ENCODE measurements at regions not wholly inside any gene's neighbourhood (a gene's known extent, or its start where the extent isn't known, plus 50 kb on each side); places are given as distances from the start of the nearest gene placed in this dataset.
"Not testable (repeated sequence)": the region's sequence is repeated elsewhere in the genome, so short reads cannot be mapped to it uniquely, and the experiment has no call there.

DNA sequence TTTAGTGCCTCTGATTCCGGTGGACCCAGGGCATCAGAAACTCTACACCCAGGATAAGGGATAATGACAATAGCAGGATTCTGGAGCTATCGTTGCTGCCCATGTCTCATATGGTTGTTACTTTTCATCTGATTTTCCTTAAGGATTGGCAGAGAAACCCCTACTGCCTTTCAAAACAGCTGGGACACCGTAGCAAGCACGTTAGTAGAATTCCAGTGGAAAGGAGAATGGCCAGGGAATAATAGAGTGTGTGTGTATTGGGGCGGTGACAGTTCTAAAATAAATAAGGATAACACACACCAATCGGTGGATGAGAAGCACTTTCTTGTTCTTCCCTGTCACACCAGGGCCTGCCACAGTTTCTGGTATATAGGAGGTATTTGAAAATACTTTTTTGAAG lies 251.8 kb downstream of the HAPSTR1 start:
- DNase-seq (ENCODE audit: low spot score) = no peak

DNA sequence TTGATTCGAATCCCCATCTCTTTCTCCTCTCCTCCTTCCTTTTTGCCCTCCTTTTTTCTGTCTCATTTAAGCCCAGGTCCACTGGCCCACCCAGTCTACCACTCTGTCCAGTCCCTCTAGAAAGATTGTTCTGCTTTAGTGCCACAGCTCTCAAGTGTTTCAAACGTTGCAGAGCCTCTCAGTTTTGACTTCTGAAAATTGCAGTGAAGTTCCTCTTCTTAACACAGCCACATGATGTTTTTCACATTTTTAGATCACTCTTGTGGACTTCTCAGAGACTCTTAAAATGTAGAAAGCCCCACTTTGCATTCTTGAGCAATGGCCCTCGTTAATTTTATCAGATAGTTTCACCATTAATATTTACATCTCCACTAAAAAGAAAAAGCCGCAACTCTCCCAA lies 253.1 kb downstream of the HAPSTR1 start:
- DNase-seq (ENCODE audit: low spot score) = no peak

DNA sequence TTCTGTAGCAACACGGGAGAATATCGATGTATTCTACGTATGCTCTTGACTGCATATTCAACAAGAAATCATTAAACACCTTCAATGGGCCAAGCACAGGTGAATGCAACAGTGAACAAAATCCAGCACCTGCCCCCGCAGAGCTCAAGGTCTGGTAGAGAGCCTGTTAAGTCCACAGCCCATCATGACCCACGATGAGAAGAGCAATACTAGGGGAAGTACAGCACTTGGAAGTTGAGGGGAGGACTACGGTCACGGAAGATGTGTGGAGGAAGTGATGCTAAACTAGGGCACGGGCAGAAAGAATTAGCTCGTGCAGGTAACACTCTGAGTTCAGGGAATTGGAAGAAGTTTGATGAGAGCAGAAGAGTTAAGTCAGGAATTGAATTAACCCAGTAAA lies 253.6 kb downstream of the HAPSTR1 start:
- no peak for DNase-seq (ENCODE audit: low spot score)

DNA sequence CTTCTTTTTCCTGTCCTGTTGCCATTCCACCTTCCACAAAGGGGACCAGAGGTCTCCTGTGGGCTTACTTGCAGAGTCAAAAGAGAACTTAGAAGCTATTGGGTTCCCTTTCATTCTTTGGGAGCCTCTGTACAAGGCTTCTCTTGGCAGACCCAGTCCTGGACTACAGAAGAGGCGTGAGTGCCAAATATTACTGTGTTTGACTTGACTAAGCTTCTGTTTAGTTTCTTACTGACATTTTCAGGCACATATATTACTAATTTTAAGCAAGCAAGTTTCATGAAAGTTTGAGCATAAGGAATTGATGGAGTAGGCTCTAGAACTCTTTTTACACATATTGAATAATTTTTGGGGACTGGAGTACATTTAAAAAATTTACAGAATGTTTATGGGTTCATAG lies 254.4 kb downstream of the HAPSTR1 start:
- DNase-seq (ENCODE audit: low spot score) = no peak

DNA sequence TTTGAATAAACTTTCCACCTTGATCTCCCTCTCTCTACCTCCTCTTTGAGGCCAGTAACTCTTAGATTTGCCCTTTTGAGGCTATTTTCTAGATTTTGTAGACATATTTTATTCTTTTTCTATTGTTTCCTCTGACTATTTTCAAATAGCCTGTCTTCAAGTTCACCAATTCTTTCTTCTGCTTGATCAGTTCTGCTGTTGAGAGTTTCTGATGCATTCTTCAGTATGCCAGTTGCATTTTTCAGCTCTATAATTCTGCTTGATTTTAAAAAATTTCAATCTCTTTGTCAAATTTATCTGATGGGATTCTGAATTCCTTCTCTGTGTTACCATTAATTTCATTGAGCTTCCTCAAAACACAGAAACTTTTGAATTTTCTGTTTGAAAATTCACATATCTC lies 257.5 kb downstream of the HAPSTR1 start:
- DNase-seq (ENCODE audit: low spot score) = no peak

DNA sequence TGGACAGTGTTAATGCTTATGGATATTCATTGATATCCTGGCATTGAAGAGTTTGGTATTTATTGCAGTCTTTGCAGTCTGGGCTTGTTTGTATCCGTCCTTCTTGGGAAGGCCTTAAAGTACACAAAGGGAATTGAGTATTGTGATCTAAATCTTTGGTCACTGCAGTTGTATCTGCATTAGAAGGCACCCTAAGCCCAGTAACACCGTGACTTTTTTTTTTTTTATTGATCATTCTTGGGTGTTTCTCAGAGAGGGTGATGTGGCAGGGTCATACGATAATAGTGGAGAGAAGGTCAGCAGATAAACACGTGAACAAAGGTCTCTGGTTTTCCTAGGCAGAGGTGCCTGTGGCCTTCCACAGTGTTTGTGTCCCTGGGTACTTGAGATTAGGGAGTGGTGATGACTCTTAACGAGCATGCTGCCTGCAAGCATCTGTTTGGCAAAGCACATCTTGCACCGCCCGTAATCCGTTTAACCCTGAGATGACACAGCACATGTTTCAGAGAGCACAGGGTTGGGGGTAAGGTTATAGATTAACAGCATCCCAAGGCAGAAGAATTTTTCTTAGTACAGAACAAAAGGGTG lies 258.0 kb downstream of the HAPSTR1 start:
- not testable (repeated sequence) for DNase-seq (ENCODE audit: low spot score)

DNA sequence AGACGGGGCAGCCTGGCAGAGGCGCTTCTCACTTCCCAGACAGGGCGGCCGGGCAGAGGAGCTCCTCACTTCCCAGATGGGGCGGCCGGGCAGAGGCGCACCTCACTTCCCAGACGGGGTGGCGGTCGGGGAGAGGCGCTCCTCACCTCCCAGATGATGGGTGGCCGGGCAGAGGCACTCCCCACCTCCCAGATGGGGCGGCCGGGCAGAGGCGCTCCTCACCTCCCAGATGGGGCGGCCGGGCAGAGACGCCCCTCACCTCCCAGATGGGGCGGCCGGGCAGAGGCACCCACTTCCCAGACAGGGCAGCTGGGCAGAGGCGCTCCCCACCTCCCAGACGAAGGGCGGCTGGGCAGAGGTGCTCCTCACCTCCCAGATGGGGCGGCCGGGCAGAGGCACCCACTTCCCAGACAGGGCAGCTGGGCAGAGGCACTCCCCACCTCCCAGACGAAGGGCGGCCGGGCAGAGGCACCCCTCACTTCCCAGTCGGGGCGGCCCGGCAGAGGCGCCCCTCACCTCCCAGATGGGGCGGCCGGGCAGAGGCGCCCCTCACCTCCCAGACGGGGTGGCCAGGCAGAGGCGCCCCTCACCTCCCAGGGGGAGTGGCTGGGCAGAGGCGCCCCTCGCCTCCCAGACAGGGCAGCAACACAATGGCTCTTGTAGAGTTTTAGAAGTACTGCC lies 258.8 kb downstream of the HAPSTR1 start:
- DNase-seq (ENCODE audit: low spot score) = not testable (repeated sequence)

DNA sequence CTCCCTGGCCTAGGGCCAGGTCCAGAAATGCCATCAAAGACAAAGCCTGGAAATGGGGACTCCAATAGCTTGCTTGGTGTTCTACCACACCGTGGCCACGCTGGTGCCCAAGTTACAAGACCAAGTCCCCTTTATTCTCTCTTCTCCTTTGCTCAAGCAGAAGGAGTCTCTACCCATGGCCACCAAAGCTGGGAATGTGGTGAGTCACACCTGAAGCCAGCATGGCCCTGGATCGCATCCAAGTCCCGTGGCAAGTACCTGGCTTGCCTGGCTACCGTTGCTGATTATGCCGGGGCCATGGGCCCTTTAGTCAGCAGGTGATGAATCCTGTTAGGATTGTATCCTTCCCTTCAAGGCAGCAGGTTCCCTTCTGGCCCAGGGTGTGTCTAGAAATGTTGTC lies 260.0 kb downstream of the HAPSTR1 start:
- DNase-seq (ENCODE audit: low spot score) = no peak

DNA sequence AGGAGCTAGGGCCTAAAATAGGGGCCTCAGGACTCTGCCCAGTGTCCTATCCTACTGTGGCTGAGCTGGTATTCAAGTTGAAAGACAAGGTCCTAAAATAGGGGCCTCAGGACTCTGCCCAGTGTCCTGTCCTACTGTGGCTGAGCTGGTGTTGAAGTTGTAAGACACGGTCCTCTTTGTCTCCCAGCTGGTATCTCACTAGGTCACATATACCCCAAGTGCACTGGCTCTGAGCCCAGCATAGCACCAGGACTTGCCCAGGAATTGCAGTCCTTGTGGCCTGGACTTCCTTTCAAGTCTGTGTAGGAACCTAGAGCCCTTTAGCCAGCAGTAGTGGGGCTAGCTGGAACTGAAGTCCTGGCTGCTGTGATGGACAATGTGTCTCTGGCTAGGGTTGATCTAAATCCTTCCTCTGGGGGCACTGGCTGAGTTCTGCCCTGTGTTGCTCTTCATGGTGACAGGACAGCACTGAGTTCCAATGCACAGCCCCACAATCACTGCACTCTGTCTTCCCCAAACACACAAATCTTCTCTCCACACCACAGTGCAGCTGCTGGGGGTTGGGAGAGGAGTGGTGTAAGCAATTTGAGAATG lies 260.5 kb downstream of the HAPSTR1 start:
- DNase-seq (ENCODE audit: low spot score) = no peak

DNA sequence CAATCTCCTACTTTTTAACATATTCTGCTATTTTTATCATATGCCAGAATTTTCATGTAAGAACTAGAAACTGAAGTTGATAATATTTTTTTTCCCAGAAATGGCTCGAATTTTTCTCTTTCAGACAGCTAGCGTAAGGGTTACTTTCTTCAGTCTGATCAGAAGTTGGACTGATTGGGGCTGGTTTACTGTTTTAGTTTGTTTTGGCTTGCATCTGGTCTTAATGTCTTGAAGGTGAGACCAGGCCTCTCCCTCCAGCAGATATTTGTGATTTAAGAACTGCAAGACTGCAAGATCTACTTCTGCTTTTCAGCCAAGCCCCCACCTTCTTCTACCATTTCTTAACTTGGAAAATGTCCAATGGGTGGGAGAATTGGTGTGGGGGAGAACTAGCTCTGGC lies 266.4 kb downstream of the HAPSTR1 start:
- no peak for DNase-seq (ENCODE audit: low spot score)

DNA sequence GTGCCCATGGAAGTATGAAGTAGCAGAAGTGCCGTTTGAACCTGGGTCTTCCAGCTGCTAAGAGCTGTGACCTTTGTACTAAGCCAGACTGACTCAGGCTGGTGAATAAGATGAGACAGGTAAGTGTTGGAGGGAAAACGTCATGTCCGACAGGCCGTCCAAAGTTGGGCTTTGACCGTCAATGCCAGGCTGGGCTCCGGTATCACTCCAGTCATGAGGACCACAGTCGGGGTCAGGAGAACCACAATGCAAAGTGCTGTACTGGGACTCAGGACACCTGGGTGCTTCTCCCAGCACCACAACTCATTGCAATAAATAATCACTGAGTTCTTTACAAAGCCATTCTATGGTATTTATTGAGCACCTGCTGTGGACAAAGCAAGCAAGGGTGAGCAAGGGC lies 268.6 kb downstream of the HAPSTR1 start:
- DNase-seq (ENCODE audit: low spot score) = no peak

DNA sequence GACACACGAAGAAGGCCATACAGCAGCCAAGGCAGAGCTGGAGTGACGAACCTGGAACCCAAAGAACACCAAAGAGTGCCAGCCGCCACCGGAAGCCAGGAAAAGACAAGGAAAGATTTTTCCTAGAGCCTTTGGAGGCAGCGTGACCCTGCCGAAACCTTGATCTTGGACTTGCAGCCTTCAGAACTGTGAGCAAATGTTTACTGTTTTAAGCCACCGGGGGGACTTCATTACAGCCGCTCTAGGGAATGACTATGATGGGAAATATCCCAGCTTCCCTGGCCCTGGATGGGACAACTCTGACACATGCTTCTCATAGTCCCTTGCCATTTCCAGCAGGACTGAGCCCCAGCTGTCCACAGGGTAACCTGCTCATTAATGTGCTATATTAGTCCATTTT lies 270.6 kb downstream of the HAPSTR1 start:
- DNase-seq (ENCODE audit: low spot score) = no peak

DNA sequence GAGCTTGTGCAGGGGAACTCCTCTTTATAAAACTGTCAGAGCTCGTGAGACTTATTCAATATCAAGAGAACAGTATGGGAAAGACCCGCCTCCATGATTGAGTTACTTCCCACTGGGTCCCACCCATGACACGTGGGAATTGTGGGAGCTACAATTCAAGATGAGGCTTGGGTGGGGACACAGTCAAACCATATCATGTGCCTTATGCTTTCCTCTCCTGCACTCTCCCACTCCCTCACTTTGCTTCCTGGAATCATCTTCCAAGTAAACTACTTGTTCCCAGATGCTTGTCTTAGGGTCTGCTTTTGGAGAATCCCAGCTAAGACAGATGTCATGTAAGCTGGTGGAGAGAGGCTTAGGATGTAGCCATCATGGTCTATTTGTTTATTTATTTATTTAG lies 271.2 kb downstream of the HAPSTR1 start:
- DNase-seq (ENCODE audit: low spot score) = no peak

DNA sequence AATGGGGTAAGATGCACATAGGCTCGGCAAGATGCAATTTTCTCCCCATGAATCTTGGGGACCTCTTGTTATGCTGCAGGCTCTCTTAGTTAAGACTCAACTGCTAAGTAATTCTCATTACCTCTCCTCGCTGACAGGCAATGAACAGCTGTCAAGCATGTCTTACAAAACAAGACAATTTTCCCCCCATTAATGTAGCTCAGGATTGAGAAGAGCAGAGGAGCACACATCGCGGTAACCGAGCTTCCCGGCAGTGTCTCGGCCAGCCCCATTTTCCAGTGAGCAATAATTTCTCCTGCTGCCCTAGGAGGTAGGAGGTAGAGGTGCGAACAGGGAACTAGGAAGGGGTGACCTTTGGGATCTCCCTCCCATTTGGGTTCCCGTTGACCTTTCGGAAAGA lies 272.1 kb downstream of the HAPSTR1 start:
- DNase-seq (ENCODE audit: low spot score) = no peak

DNA sequence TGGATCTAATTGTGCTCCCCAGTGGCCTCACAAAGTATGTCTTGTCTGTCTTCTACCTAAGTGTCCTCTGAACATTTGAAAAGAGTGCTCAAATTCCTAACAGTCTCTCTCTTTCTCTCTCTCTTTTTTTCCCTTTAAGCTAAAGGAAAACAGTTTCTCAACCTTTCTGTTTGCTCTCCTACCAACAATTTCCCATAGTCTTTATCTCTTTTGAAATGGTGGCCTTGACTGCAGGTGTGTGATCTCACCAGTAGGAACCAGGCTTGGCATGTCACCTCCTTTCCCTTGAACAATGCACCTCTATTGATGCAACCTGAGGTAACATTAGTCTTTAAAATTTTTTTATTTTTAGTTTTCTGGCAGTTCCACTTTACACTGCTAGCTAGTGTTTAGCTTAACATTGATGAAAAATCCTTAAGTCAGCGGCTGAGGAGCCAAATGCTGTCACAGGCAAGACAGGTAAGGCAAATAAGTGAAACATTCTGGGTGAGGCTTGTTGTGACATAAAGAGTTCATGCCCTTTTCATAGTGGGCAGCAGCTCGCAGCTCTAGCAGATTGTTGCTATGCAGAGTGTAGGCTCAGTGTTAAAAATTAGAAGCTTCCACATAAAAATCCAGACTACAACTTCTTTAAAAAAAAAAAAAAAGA lies 273.4 kb downstream of the HAPSTR1 start:
- no peak for DNase-seq (ENCODE audit: low spot score)

DNA sequence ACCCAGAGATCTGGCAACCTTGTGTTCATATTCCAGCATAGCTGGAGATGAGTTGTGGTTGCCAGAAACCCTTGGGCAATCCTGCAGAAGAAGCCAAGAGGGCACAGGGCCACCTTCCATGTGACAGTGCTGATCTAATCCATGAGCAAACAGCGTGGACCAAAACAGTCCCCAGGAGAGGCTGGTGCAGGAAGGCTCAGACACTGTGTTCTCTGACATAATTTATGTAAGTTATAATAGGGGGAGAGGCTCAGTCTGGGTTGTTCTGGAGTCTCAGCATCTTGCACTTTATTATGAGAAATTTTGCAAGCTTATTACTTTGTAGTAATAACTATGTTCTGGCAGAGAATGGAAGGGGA lies 273.9 kb downstream of the HAPSTR1 start:
- no peak for DNase-seq (ENCODE audit: low spot score)

DNA sequence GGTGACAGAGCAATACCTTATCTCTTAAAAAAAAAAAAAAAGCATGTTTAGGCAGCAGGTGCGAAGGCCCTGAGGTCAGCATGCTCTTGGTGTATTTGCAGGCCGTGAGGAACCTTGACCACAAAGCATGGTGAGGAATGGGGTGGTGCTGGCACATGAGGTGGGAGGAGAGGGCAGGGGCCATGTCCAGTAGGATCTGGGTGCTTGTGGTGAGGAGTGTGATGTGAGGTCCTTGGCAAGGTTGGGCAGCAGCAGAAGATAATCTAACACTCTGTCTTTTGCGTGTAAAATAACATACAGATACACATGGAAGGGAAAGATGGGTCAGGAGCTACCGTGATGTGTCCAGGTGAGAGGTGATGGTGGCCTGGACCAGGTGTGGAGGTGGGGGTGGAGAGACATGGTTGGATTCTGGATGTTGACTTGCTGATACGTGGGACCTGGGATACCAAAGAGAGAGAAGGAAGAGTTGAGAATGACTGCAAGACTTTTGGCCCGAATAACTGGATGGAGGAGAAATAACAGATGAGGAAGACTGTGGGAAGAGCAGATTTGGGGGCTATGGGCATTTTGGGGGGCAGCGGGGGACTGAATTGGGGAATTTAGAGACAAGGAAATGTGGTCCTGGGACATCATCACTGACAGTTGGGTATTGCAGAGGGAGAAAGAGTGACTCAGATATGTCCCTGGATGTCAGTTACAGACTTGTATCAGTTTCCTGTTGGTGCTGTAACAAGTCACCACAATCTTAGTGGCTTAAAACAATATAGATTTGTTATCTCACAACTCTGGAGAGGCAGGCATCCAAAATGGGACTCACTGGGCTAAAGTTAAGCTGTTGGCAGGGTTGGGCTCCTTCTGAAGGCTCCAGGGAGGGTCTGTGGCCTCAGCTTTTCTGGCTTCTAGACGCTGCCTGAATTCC lies 274.9 kb downstream of the HAPSTR1 start:
- DNase-seq (ENCODE audit: low spot score) = no peak

DNA sequence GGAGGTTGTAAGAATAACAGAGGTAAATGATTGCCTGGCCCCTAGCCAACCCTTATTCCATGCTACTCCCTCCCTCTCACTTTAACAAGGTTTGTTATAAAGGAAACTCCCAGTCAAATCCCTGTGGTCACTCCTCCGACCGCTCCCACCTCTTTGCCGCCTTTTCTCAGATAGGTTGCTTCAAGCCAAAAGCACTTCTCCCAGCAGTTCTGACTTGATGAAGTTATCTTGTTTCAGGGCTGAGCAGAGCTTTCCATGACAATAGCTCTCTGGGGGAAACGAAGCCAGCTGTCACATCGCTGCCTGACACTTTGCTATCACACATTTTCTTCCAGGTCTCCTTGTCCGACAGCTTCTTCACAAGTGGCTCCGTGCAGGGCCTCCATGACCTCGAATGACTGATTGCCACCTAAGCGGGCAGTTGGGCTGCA lies 278.6 kb downstream of the HAPSTR1 start:
- DNase-seq (ENCODE audit: low spot score) = no peak

DNA sequence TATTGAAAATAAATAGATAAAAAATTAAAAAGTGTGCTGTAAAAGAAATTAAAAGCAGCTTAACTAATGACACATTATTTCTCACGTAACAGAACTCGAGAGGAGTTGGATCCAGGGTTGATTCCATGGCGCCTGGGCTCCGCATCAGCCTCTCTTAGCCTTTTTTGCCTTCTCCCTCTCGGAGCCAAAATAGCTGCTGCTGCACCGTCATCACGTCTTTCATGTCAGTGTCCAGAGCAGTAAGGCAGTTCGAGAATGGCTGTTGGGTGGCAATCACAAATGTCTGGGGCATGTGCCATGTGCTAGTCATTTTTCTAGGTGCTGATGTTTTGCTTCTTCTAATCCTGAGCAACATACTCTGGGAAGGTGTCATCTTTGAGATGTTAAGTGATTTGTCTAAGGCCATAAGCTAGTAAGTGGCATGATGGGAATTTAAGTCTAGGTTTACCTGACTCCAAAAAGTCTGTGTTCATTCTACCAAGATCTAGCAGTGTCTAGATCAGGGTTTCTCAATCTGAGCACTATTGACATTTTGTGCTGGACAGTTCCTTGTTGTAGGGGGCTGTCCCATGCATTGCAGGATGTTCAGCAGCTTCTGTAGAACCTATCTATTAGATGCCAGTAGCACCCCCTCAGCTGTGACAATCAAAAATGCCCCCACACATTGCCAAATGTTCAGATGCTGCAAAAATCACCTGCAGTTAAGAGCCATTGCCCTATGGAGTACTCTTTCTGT lies 280.4 kb downstream of the HAPSTR1 start:
- no peak for DNase-seq (ENCODE audit: low spot score)

DNA sequence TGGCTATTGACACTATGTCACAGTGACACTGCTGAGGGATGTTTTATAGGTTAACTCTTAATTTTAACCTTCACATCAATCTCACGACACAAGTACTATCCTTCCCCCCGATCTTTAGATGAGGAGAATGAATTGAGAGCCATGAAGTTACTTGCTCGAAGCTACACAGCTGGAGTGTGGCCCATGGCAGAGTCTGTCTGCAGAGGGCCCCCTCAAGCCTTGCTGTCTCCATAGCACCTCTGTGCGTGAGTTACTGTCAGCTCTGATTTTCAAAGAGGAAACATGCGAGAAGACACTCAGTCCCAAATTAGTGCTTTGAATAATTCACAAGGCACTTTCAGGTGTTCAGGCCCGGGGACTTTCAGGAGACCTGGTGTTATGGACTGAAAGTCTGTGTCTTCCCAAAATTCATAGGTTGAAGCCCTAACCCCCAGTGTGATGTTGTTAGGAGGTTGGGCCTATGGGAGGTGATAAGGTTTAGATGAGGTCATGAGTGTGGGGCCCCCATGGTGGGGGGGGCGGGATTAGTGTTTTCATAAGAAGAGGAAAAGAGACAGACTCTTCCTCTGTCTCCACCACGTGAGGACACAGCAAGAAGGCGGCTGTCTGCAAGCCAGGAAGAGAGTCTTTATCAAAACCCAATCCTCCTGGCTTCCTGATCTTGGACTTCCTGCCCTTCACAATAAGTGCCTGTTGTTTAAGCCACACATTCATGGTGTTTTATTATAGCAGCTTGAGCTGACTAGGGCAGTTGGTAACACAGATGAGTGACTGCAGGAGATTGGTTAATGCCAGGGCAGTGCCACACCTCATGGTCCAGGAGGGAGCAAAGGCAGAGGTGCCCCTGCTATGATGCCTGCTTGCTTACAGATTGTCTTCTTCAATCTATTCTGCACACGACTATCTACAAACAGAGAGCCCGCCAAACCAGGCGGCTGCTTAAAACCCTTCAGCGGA lies 281.8 kb downstream of the HAPSTR1 start:
- DNase-seq (ENCODE audit: low spot score) = no peak
